Bone marrow (tissue), 2 donors: ENCODE measurements at regions not wholly inside any gene's neighbourhood (a gene's known extent, or its start where the extent isn't known, plus 50 kb on each side); places are given as distances from the start of the nearest gene placed in this dataset.
"Not testable (repeated sequence)": the region's sequence is repeated elsewhere in the genome, so short reads cannot be mapped to it uniquely, and the experiment has no call there.

ENCODE experiments used
- DNase-seq, 2 donors: peaks; one replicate each; lab custom pipeline; 2025; lab: John Stamatoyannopoulos, UW

GRCh38 chr2:187057466-187057865 is 208.5 kb upstream of the ZSWIM2 start:
- DNase-seq = no peak

- DNase-seq = no peak
These were observed 207.7 kb upstream of the ZSWIM2 start for GRCh38 chr2:187056416-187057334.

DNA sequence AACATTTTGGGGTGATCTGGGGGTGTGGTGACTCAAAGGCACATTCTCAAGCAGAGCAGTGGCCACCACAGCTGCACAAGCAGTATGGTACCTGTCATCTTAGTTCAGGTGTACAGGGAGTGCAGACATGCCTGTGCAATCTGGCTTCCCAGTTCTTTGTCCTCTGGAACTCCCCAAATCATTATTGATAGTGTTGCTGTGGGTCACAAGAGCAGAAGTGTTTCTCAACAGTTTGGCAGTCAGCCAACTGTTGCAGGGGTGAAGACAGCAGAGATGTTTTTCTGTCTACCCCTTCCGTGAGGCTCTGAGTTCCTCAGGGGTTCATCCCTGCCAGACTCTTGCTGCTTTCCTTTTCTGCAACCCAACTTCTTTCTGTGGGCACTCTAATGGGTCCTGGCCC is 206.5 kb upstream of the ZSWIM2 start:
- DNase-seq = no peak

DNA sequence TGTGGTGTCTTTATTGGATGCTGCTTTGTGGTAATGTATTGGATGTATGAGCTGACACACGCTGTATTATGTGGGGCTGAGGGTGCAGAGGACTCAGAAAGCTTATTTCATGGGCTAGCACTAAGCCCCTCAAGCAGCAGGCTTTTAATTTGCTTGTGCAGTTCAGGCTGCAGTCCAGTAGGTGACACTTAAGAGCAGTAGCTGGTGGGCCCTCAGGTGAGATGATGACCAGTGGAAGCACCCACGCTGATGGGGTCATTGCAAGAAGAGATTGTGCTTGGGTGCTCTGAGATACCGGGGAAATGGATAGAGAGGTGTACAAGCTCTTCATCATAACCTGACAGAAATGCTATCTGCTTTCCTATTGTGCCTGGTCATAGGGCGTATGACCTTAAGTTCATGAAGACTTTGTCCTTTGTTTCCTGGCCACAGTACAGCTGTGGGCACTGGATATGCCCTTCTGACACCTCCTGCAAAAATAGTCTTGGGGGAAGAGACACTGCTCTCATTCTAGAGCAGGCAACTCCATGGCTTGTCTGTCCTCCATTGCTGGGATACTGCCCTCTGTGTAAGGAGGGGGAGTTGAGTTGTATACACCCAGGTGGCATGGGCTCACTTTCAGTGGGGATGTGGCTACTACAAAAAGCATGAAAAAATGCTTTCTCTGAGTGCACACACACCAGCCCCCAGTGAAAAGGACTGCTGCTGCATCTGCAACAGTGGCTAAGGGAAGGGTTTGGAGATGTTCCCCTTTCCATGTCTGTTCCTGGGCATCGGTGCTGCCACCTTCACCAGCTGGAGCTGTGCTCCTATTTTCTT is 205.7 kb upstream of the ZSWIM2 start:
- DNase-seq = no peak

DNA sequence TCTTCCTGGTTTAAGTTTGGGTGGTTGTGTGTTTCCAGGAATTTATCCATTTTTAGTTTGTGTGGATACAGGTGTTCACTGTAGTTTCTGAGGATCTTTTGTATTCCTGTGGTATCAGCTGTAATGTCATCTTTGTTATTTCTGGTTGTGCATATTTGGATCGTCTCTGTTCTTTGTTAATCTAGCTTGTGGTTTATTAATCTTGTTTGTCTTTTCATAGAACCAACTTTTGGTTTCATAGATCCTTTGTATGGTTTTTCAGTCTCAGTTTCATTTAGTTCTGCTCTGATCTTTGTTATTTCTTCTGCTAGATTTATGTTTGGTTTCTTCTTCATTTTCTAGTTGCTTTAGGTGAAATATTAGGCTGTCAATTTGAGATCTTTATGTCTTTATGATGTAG is 202.4 kb upstream of the ZSWIM2 start:
- no peak for DNase-seq

GRCh38 chr2:187050409-187050998 is 201.5 kb upstream of the ZSWIM2 start:
- no peak for DNase-seq

GRCh38 chr2:187037310-187037709 is 188.3 kb upstream of the ZSWIM2 start:
- no peak for DNase-seq

DNA sequence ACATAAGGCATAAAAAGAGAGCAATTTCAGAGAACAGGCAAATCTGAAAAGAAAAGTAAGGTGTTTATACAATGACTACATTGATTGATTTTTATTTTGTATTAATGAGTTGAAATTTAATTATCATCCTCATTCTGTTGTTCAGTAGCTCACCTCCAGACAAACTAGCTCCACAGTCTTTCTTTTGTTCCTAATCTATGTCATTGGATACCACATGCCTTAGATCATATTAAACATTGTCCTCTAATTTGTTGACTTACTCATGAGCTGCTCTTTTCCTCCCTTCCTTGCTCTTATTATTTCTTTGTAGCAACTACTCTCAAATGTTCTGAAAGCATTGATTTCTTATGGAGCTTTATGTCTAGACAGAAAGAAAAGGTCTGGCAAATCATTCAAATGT is 185.5 kb upstream of the ZSWIM2 start:
- DNase-seq = no peak

- no peak for DNase-seq
These were observed 175.8 kb upstream of the ZSWIM2 start for GRCh38 chr2:187024739-187025138.

DNA sequence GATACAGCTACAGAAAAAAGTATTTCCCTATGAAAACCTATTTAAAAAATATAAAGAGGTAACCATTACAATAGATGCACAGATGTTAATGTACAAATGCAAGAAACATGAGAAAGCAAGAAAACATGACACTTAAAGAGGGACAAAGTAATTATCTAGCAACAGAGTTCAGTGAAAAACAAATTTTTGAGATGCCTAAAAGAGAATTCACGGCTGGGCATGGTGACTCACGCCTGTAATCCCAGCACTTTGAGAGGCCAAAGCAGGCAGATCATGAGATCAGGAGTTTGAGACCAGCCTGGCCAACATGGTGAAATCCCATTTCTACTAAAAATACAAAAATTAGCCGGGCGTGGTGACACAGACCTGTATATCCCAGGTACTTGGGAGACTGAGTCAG is 175.0 kb upstream of the ZSWIM2 start:
- not testable (repeated sequence) for DNase-seq

- DNase-seq = no peak
These were observed 168.5 kb upstream of the ZSWIM2 start for GRCh38 chr2:187017438-187017837.

- DNase-seq = no peak
These were observed 164.1 kb upstream of the ZSWIM2 start for GRCh38 chr2:187013058-187013457.

DNA sequence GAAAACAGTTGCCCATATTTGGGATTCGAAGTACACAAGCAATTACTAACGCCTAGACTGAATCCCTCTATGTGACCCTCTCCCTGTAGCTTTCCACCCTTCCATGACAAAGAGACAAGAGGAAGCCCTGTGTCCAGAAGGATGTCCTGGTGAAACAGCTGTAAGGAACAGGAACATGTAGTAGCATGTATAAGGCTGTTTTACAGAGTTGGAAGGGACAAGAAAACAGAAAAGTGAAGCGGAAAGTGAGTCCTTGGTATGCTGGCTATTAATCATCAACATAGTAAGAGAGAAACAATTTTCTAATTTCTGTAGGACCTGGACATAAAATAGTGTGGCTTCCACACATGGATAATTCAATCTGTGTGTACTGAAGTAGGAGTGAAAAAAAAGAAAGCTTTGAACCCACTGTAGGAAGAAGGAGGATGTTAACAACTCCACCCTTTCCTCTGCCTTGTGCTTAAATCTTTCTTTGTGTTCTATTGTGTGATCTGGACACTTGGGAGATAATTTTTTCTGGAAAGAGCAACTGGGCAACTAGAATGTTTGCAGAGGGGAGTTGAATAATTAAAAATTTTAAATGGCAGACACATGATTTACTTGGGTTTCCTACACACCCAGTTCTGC is 162.3 kb upstream of the ZSWIM2 start:
- DNase-seq = no peak

DNA sequence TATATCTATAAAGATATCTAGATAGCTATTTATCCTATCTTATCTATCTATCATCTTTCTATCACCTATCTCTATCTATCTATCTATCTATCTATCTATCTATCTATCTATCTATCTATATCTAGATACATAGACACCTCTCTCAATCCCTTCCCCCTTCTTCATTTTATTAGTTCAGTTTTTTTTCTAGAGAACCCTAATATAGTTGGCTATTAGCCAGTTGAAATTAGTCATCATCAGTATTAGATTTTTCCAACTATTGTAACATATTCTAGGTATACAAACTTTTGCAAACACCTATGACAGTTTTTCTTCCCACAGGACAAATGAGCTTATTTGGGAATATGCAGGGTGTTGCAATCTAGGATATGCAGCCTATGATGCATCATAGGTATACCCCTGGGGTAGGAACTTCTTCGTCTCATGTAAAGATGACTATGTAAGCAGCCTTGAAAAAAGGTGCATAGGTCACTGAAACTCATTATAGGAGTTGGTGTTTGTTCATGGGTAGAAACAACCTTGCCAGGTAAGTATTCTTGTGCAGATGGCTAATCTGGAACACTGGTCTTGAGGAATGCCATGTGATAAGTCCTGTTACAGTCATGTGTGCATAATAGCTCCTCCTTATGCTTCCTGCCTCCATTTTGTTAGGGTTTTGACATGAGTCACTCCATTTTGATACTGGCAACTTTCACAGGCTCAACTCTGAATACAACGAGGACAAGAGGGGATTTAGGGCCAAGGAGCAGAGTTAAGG is 160.7 kb upstream of the ZSWIM2 start:
- DNase-seq = no peak

DNA sequence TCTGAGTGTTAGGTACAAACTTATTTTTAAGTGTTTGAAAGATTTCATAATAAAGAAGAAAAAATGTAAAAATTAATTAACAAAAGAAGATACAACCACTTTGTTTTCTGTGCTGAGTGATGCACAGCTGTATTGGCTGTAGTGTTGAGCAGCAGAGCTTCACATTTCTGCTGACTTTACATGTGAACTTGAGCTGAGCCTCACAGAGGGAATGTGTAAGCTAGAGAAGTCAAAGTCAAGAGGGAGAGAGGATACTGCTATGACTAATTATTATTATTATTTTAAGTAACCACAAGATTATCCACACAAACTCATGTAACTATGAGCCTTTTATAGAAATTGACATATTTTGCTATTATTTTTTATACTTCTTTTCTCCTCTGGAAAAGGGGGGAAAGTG is 159.1 kb upstream of the ZSWIM2 start:
- no peak for DNase-seq

DNA sequence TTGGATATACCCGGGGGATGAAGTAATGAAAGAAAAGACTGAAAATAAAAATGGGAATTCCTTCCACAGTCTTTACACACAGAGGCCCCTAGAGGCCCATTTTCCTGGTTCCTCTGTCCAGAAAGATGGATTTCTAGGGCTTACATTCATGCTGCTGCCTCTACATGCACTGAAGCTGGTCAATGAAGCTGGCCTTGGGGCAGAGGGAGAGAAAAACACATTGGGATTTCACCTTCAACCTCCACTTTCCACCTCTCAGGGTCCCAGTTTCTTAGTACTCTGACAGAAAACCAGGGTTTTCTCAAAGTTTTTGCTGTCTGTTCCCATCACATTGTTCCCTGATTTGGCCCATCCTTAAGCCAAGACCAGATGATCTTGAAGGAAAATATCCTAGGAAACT is 154.6 kb upstream of the ZSWIM2 start:
- DNase-seq = no peak

DNA sequence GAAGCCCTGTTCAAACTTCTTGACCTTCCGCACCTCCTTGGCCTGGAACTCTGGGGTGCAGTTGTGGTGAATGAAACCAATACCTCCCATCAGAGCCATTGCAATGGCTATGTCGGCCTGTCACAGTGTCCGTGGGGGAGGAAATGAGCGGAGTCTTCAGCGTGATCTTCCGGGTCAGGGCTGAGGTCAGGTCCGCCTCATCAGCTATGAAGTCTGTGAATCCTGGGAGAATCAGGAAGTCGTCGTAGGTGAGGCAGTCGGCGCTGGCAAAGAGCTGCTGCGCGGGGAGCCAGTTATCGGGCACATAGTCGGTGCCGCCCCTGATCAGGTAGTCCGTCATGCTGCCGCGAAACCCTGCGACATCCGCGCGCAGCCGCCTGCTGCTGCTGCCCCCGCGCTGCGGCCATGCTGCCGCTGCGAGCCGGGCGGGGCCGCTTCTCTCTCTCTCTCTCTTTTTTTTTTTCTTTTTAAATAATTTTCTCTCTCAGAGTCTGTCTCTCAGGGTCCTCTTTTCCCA is 154.1 kb upstream of the ZSWIM2 start:
- DNase-seq = no peak

- DNase-seq = no peak
These were observed 153.3 kb upstream of the ZSWIM2 start for GRCh38 chr2:187002242-187002641.

GRCh38 chr2:187001248-187001647 is 152.3 kb upstream of the ZSWIM2 start:
- DNase-seq = no peak

DNA sequence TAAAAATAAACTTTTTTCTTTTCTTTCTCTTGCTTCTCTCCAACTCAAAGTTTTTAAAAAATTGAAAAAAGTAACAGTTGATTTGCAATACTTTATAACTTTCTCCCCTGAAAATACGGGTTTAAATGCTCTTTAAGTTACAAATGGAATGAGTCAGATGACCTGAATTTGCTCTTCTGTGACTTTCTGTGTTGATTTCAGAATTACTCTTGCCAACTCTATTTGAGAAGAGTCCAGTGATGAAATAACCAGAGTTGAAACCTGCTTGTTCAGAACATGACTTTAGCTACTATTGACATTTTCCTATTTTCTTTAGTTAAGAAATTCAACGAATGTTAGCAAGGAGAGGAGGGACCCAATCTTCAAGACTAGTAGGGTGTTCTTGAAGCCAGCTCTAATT is 146.1 kb upstream of the ZSWIM2 start:
- DNase-seq = no peak

GRCh38 chr2:186992597-186992996 is 143.6 kb upstream of the ZSWIM2 start:
- DNase-seq = no peak
